ENCODE measurements at regions not wholly inside any gene's neighbourhood (a gene's known extent, or its start where the extent isn't known, plus 50 kb on each side); places are given as distances from the start of the nearest gene placed in this dataset.

DNA sequence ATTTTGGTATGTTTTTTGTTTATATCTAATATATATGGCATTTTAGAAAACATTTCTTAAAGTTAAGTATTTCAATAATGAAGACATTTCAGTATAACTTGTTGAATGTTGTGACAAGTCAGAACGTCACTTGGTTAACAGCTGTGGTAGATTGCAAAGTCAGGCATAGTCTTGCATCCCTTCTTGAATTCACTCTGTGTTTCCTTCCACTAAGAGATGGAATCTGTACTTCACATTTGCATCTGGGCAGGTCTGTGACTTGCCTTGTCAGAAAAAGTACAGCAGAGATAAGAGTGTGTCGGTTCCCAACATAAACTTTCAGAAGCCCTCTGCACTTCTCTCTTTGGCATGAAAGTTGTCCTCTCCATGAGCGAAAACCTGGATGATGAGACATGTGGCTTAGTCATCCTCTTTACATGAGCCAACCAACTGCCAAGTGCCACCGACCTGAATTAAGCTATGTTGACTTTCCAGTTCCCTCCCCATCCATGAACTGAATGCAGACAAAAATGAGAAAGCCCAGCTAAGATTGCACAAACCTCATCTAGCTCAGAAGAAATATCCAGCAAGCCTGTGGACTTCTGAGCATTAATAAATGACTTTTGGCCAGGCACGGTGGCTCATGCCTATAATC is 1730.2 kb downstream of the MRPL39 start:
- no peaks in the 10 kb centered on the region for H3K9me3 Mint-ChIP-seq (ENCODE audit: low read depth, unreplicated experiment)
- no peak overlapping the region for H3K4me3 Mint-ChIP-seq (ENCODE audit: low read depth, unreplicated experiment)
- CTCF ChIA-PET = no interaction called here
- intact Hi-C loops (cut with micrococcal nuclease; ENCODE audit: unreplicated experiment) = no loop called here
- H3K36me3 Mint-ChIP-seq (ENCODE audit: insufficient read depth, unreplicated experiment) = no peaks in the 10 kb centered on the region
- BruUV-seq (replicated peaks) = no TSS peak
- no peak for DNase-seq
- no peaks in the 10 kb centered on the region for H3K27me3 Mint-ChIP-seq (ENCODE audit: unreplicated experiment)
- TF ChIP-seq, protein P1, sequence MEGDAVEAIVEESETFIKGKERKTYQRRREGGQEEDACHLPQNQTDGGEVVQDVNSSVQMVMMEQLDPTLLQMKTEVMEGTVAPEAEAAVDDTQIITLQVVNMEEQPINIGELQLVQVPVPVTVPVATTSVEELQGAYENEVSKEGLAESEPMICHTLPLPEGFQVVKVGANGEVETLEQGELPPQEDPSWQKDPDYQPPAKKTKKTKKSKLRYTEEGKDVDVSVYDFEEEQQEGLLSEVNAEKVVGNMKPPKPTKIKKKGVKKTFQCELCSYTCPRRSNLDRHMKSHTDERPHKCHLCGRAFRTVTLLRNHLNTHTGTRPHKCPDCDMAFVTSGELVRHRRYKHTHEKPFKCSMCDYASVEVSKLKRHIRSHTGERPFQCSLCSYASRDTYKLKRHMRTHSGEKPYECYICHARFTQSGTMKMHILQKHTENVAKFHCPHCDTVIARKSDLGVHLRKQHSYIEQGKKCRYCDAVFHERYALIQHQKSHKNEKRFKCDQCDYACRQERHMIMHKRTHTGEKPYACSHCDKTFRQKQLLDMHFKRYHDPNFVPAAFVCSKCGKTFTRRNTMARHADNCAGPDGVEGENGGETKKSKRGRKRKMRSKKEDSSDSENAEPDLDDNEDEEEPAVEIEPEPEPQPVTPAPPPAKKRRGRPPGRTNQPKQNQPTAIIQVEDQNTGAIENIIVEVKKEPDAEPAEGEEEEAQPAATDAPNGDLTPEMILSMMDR (IDR thresholded peaks at IDR 0.05; ENCODE audit: unreplicated experiment) = no peak
- H3K27ac Mint-ChIP-seq (ENCODE audit: unreplicated experiment) = no peak overlapping the region
- no peaks in the 10 kb centered on the region for H3K4me1 Mint-ChIP-seq (ENCODE audit: low read depth, unreplicated experiment)

DNA sequence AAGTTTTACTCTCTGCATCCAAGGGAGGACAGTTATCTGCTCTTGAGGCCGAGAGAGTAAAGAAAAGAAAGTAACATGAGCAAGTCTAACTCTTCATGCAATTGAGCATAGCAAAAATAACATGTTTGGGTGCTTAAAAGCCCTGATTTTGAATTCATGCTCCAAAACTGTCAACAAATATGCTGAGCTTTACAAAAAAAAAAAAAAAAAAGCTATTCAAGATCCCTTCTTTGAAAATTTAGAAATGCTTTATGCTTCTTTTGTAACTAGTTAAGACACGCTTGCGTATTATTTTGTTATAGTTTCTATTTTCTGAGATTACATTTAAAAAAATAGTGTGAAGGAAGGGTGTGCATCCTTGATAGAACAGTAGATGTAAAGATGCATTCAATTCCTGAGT is 1733.0 kb downstream of the MRPL39 start:
- Mint-ChIP-seq H3K36me3 (ENCODE audit: insufficient read depth, unreplicated experiment) (no peaks in the 10 kb centered on the region), H3K4me3 (ENCODE audit: low read depth, unreplicated experiment) (no peak overlapping the region), H3K4me1 (ENCODE audit: low read depth, unreplicated experiment) (no peaks in the 10 kb centered on the region), H3K9me3 (ENCODE audit: low read depth, unreplicated experiment) (no peaks in the 10 kb centered on the region), H3K27me3 (ENCODE audit: unreplicated experiment) (no peaks in the 10 kb centered on the region), H3K27ac (ENCODE audit: unreplicated experiment) (no peak overlapping the region)
- BruUV-seq (replicated peaks) = no TSS peak
- CTCF ChIA-PET = no interaction called here
- intact Hi-C loops (cut with micrococcal nuclease; ENCODE audit: unreplicated experiment) = no loop called here
- TF ChIP-seq, protein P1 (IDR thresholded peaks at IDR 0.05; ENCODE audit: unreplicated experiment) = no peak
- DNase-seq = no peak

DNA sequence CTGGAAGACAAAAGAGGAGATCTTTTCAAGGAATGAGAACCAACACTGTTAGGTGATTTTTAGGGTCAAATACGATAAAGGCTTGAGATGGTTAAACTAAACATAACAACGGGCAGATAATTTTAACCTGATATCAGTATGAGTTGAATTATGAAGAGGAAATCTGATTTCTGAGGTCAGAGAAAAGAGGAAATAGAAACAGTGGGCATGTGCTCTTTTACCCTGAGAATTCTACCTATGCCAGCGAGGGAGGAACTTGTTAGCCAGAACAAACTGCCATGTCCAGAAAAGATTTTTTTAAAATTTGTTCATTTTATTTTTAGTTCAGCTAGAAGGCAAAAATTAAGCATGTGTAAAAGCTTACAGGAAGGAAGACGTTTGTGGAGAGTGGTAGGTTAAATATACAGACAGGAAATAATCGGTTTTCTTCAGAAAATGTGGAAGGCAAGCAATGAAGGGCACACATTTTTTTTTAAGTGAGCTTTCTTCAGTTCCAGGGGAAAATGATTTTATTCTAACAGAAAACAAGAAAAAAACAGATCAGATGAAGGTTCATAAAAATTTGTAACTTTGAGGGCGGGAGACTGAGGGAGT is 1745.3 kb downstream of the MRPL39 start:
- no TSS peak for BruUV-seq (replicated peaks)
- no peak for DNase-seq
- Mint-ChIP-seq H3K4me1 (ENCODE audit: low read depth, unreplicated experiment) (no peaks in the 10 kb centered on the region), H3K4me3 (ENCODE audit: low read depth, unreplicated experiment) (no peak overlapping the region), H3K27me3 (ENCODE audit: unreplicated experiment) (no peaks in the 10 kb centered on the region), H3K27ac (ENCODE audit: unreplicated experiment) (no peak overlapping the region), H3K36me3 (ENCODE audit: insufficient read depth, unreplicated experiment) (no peaks in the 10 kb centered on the region), H3K9me3 (ENCODE audit: low read depth, unreplicated experiment) (peaks cover 4% of the 10 kb centered on the region)
- TF ChIP-seq, protein P1 (IDR thresholded peaks at IDR 0.05; ENCODE audit: unreplicated experiment) = no peak
- intact Hi-C loops (cut with micrococcal nuclease; ENCODE audit: unreplicated experiment) = no loop called here
- CTCF ChIA-PET = no interaction called here

DNA sequence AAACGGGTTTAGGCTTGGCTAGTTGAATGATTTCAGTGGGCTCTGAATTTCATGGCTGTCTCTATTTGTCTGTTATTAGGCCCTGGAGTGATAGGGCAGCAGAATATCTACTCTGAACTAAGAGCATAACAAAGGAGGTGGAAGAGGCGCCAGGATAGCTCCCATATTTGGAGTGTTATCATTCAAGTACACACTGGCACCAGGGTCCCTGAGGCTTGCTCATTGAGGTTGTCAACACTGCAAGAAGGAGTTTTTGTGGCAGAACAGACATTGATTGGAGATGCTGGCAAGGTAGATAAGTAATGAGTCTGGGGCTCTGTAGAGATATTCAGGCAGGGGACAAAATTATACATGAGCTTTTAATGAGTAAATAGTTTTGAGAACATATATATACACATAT is 1748.4 kb downstream of the MRPL39 start:
- Mint-ChIP-seq H3K27me3 (ENCODE audit: unreplicated experiment) (no peaks in the 10 kb centered on the region), H3K4me1 (ENCODE audit: low read depth, unreplicated experiment) (no peaks in the 10 kb centered on the region), H3K4me3 (ENCODE audit: low read depth, unreplicated experiment) (no peak overlapping the region), H3K36me3 (ENCODE audit: insufficient read depth, unreplicated experiment) (no peaks in the 10 kb centered on the region), H3K27ac (ENCODE audit: unreplicated experiment) (no peak overlapping the region), H3K9me3 (ENCODE audit: low read depth, unreplicated experiment) (no peaks in the 10 kb centered on the region)
- CTCF ChIA-PET = no interaction called here
- TF ChIP-seq, protein P1 (IDR thresholded peaks at IDR 0.05; ENCODE audit: unreplicated experiment) = no peak
- no peak for DNase-seq
- intact Hi-C loops (cut with micrococcal nuclease; ENCODE audit: unreplicated experiment) = no loop called here
- no TSS peak for BruUV-seq (replicated peaks)

Data from Calu3 (cell line).